ENCODE measurements at regions not wholly inside any gene's neighbourhood (a gene's known extent, or its start where the extent isn't known, plus 50 kb on each side); places are given as distances from the start of the nearest gene placed in this dataset.

- DNase-seq (ENCODE audit: low read depth in 3 of 3, low spot score in 1 of 3), result no peak
These were observed 672.2 kb downstream of the KCTD8 start for GRCh38 chr4:43776371-43776770.

- no peak for DNase-seq (ENCODE audit: low read depth in 3 of 3, low spot score in 1 of 3)
These were observed 670.3 kb downstream of the KCTD8 start for GRCh38 chr4:43778187-43778915.

GRCh38 chr4:43781125-43781524 lies 667.5 kb downstream of the KCTD8 start:
- DNase-seq (ENCODE audit: low read depth in 3 of 3, low spot score in 1 of 3), result no peak

GRCh38 chr4:43782391-43782790 lies 666.2 kb downstream of the KCTD8 start:
- DNase-seq (ENCODE audit: low read depth in 3 of 3, low spot score in 1 of 3), result no peak

GRCh38 chr4:43816116-43816515 lies 632.5 kb downstream of the KCTD8 start:
- DNase-seq (ENCODE audit: low read depth in 3 of 3, low spot score in 1 of 3), result no peak

GRCh38 chr4:43822621-43823020 lies 626.0 kb downstream of the KCTD8 start:
- DNase-seq (ENCODE audit: low read depth in 3 of 3, low spot score in 1 of 3), result no peak

- no peak for DNase-seq (ENCODE audit: low read depth in 3 of 3, low spot score in 1 of 3)
These were observed 612.7 kb downstream of the KCTD8 start for GRCh38 chr4:43835869-43836268.

- DNase-seq (ENCODE audit: low read depth in 3 of 3, low spot score in 1 of 3), result no peak
These were observed 611.4 kb downstream of the KCTD8 start for GRCh38 chr4:43837171-43837570.

- DNase-seq (ENCODE audit: low read depth in 3 of 3, low spot score in 1 of 3), result no peak
These were observed 611.0 kb downstream of the KCTD8 start for GRCh38 chr4:43837604-43838003.

GRCh38 chr4:43842594-43842993 lies 606.0 kb downstream of the KCTD8 start:
- DNase-seq (ENCODE audit: low read depth in 3 of 3, low spot score in 1 of 3), result no peak

GRCh38 chr4:43843501-43843900 lies 605.1 kb downstream of the KCTD8 start:
- no peak for DNase-seq (ENCODE audit: low read depth in 3 of 3, low spot score in 1 of 3)

GRCh38 chr4:43846111-43846587 lies 602.5 kb downstream of the KCTD8 start:
- no peak for DNase-seq (ENCODE audit: low read depth in 3 of 3, low spot score in 1 of 3)

- DNase-seq (ENCODE audit: low read depth in 3 of 3, low spot score in 1 of 3), result no peak
These were observed 594.9 kb downstream of the KCTD8 start for GRCh38 chr4:43853565-43854264.

GRCh38 chr4:43855283-43855682 lies 593.3 kb downstream of the KCTD8 start:
- DNase-seq (ENCODE audit: low read depth in 3 of 3, low spot score in 1 of 3), result no peak

- no peak for DNase-seq (ENCODE audit: low read depth in 3 of 3, low spot score in 1 of 3)
These were observed 583.9 kb downstream of the KCTD8 start for GRCh38 chr4:43864616-43865146.

GRCh38 chr4:43867908-43868307 lies 580.7 kb downstream of the KCTD8 start:
- DNase-seq (ENCODE audit: low read depth in 3 of 3, low spot score in 1 of 3), result no peak

- no peak for DNase-seq (ENCODE audit: low read depth in 3 of 3, low spot score in 1 of 3)
These were observed 573.0 kb downstream of the KCTD8 start for GRCh38 chr4:43875655-43876054.

GRCh38 chr4:43882470-43882869 lies 566.1 kb downstream of the KCTD8 start:
- DNase-seq (ENCODE audit: low read depth in 3 of 3, low spot score in 1 of 3), result no peak

GRCh38 chr4:43886196-43886595 lies 562.4 kb downstream of the KCTD8 start:
- no peak for DNase-seq (ENCODE audit: low read depth in 3 of 3, low spot score in 1 of 3)

- no peak for DNase-seq (ENCODE audit: low read depth in 3 of 3, low spot score in 1 of 3)
These were observed 549.8 kb downstream of the KCTD8 start for GRCh38 chr4:43898836-43899235.

GRCh38 chr4:43903456-43903855 lies 545.2 kb downstream of the KCTD8 start:
- no peak for DNase-seq (ENCODE audit: low read depth in 3 of 3, low spot score in 1 of 3)

GRCh38 chr4:43918377-43918776 lies 530.2 kb downstream of the KCTD8 start:
- DNase-seq (ENCODE audit: low read depth in 3 of 3, low spot score in 1 of 3), result no peak

All from stimulated activated CD4-positive, alpha-beta T cell treated with anti-CD3 and anti-CD28 coated beads, TNF-alpha, amount 100 ng/mL, for 1 hour (primary cell).